ENCODE measurements at regions not wholly inside any gene's neighbourhood (a gene's known extent, or its start where the extent isn't known, plus 50 kb on each side); places are given as distances from the start of the nearest gene placed in this dataset.
"Not testable (repeated sequence)": the region's sequence is repeated elsewhere in the genome, so short reads cannot be mapped to it uniquely, and the experiment has no call there.

GRCh38 chr18:8910186-8910822 lies 192.2 kb upstream of the NDUFV2 start:
- DNase-seq (ENCODE audit: low read depth) = no peak
- Histone ChIP-seq H3K36me3 (ENCODE audit: control insufficient read depth, insufficient read depth, low read length) (no peaks in the 10 kb centered on the region), H3K4me3 (ENCODE audit: low read depth, low read length) (no peak overlapping the region), H3K27me3 (ENCODE audit: control insufficient read depth, insufficient read depth, low read length) (no peaks in the 10 kb centered on the region)
- ChIA-PET POLR2A (interaction anchor here (0.5 to 0.6 kb wide), 2 partner anchors 110 to 163 kb away, joined by 4 to 5 read pairs; no protein-coding TSS in a partner anchor), CTCF (interaction anchor here (0.8 kb wide), 1 partner anchor 10 kb away, joined by 3 read pairs; no protein-coding TSS in a partner anchor)
- TF ChIP-seq, protein P1, sequence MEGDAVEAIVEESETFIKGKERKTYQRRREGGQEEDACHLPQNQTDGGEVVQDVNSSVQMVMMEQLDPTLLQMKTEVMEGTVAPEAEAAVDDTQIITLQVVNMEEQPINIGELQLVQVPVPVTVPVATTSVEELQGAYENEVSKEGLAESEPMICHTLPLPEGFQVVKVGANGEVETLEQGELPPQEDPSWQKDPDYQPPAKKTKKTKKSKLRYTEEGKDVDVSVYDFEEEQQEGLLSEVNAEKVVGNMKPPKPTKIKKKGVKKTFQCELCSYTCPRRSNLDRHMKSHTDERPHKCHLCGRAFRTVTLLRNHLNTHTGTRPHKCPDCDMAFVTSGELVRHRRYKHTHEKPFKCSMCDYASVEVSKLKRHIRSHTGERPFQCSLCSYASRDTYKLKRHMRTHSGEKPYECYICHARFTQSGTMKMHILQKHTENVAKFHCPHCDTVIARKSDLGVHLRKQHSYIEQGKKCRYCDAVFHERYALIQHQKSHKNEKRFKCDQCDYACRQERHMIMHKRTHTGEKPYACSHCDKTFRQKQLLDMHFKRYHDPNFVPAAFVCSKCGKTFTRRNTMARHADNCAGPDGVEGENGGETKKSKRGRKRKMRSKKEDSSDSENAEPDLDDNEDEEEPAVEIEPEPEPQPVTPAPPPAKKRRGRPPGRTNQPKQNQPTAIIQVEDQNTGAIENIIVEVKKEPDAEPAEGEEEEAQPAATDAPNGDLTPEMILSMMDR (IDR thresholded peaks at IDR 0.05; ENCODE audit: insufficient read depth, low read depth, low read length) = no peak

DNA sequence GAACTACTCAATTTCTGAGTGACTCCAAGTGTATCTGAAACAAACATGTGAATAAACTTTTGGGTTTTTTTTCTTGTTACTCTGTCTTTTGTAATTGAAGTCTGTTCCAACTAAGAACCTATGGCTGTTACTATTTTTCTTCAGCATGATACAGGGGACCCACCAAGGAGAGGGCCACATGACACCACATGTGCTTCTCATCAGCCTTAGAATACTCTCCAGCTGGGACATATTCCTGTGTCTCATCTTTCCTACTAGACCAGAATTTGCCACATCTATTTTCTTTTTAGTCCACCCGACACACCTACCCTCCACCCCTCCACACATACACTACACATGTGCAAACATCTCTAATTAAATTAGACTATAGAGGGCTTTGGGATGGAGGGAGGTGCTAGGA lies 191.7 kb upstream of the NDUFV2 start:
- CTCF ChIA-PET = no interaction called here
- DNase-seq (ENCODE audit: low read depth) = no peak

DNA sequence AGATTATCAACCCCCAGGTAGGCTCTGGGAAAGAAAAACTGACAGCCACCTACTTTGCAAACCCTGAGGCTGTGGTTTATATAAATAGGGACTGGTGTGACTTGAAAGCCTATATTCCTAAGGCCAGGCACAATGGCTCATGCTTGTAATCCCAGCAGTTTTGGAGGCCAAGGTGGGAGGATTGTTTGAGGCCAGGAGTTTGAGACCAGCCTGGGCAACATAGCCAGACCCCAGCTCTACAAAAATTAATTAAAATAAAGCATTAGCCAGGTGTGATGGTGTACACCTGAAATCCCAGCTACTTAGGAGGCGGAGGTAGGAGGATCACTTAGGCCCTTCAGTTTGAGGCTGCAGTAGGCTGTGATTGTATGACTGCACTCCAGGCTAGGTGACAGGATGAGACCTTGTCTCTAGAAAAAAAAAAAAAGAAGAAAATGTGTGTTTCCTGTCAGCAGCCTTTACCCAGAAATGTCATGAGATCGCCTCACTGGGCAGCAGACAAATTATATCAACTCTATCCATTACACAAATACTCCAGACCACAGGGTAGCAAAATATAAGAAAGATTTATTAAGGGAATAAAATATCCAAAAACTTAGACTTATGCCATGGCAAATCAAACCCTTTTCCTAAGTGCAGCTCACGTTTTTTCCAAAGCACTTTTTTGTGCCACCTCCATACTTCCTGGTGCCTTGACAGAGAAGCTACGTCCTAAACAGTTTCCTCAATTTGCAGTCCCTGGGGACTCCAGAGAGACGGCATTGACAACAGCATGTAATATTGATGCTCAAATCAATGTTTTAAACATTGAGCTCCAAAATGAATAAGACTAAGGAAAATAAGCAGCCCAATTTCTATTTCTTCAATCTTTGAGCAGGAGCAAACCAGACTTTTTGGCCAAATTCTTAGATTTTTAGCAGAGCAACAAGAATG lies 190.8 kb upstream of the NDUFV2 start:
- no peak for DNase-seq (ENCODE audit: low read depth)
- CTCF ChIA-PET = no interaction called here
- H3K4me3 ChIP-seq (ENCODE audit: low read depth, low read length) = no peak overlapping the region
- TF ChIP-seq, protein P1 (IDR thresholded peaks at IDR 0.05; ENCODE audit: insufficient read depth, low read depth, low read length) = no peak
- POLR2A ChIA-PET = no interaction called here
- H3K27me3 ChIP-seq (ENCODE audit: control insufficient read depth, insufficient read depth, low read length) = no peaks in the 10 kb centered on the region
- no peaks in the 10 kb centered on the region for H3K36me3 ChIP-seq (ENCODE audit: control insufficient read depth, insufficient read depth, low read length)

More for the DNA sequence above, 191.7 kb upstream of the NDUFV2 start:
- Histone ChIP-seq H3K27me3 (ENCODE audit: control insufficient read depth, insufficient read depth, low read length) (no peaks in the 10 kb centered on the region), H3K4me3 (ENCODE audit: low read depth, low read length) (no peak overlapping the region), H3K36me3 (ENCODE audit: control insufficient read depth, insufficient read depth, low read length) (no peaks in the 10 kb centered on the region)
- POLR2A ChIA-PET = no interaction called here
- TF ChIP-seq, protein P1 (IDR thresholded peaks at IDR 0.05; ENCODE audit: insufficient read depth, low read depth, low read length) = no peak

DNA sequence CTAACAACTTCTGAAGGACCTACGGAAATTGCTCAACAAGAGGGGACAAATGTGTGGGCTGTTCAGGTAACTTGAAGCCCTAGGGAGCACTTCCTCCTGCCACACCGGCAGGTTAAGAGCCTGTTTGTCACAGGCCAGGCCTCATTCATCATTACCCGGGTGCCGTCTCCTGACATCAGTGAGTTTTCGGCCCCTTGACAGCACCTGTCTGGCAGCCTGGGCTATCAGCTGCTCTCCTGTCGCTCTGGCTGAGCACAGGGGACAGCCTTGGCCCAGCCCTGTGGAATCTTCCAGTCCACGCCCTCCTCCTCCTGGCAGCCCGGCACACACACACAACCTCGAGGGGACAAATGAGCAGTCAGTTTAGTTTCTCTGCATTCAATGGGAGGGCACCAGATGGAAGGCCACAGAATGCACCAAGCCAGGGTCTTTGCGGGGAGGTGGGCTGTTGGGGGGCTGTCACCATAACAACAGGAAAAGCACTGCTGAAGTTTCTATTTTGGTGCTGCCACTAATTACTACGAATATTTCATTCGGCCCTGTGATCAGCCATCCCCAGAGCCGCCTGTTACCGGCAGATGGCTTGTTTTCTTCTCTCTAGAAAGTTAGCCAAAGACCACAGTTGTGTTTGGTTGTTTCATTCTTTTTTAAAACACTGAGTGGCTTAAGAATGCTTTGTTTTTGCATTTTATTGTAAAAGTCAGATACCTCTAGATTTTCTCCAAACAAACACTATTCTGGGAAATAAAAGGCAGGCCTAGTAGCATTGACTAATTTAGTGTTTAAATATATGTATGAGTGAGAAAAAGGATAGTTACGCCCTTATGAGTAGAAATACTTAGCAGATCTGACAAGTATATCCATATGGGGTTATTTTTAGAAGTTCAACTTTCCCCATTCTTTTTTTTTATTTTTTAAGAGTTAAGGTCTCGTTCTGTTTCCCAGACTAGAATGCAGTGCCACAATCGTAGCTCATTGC lies 189.9 kb upstream of the NDUFV2 start:
- ChIA-PET POLR2A (no interaction called here), CTCF (interaction anchor here (1.4 kb wide), 1 partner anchor 75 kb away, joined by 3 read pairs; no protein-coding TSS in a partner anchor)
- Histone ChIP-seq H3K27me3 (ENCODE audit: control insufficient read depth, insufficient read depth, low read length) (no peaks in the 10 kb centered on the region), H3K36me3 (ENCODE audit: control insufficient read depth, insufficient read depth, low read length) (no peaks in the 10 kb centered on the region), H3K4me3 (ENCODE audit: low read depth, low read length) (no peak overlapping the region)
- DNase-seq (ENCODE audit: low read depth) = no peak
- TF ChIP-seq, protein P1 (IDR thresholded peaks at IDR 0.05; ENCODE audit: insufficient read depth, low read depth, low read length) = no peak

GRCh38 chr18:8913606-8914403 lies 188.7 kb upstream of the NDUFV2 start:
- DNase-seq (ENCODE audit: low read depth); H3K36me3 ChIP-seq (ENCODE audit: control insufficient read depth, insufficient read depth, low read length); H3K4me3 ChIP-seq (ENCODE audit: low read depth, low read length); POLR2A ChIA-PET; H3K27me3 ChIP-seq (ENCODE audit: control insufficient read depth, insufficient read depth, low read length): not testable (repeated sequence)
- CTCF ChIA-PET = interaction anchor here (1.4 kb wide), 1 partner anchor 74 kb away, joined by 3 read pairs; no protein-coding TSS in a partner anchor

GRCh38 chr18:8914404-8915264 lies 187.9 kb upstream of the NDUFV2 start:
- H3K27me3 ChIP-seq (ENCODE audit: control insufficient read depth, insufficient read depth, low read length); POLR2A ChIA-PET; H3K36me3 ChIP-seq (ENCODE audit: control insufficient read depth, insufficient read depth, low read length); H3K4me3 ChIP-seq (ENCODE audit: low read depth, low read length); DNase-seq (ENCODE audit: low read depth): not testable (repeated sequence)
- CTCF ChIA-PET = interaction anchor here (1.4 kb wide), 1 partner anchor 73 kb away, joined by 3 read pairs; no protein-coding TSS in a partner anchor

Data from BJ (cell line).